Effector memory CD8-positive, alpha-beta T cell (primary cell): ENCODE measurements at regions not wholly inside any gene's neighbourhood (a gene's known extent, or its start where the extent isn't known, plus 50 kb on each side); places are given as distances from the start of the nearest gene placed in this dataset.
"Not testable (repeated sequence)": the region's sequence is repeated elsewhere in the genome, so short reads cannot be mapped to it uniquely, and the experiment has no call there.

Experiments
- ATAC-seq: fragments of 150-1000 bp; cut with Tn5 transposase; replicated peaks from 2 replicates; pipeline ENCODE4 v1.10.0; 2021; ENCODE audit warnings: mild to moderate bottlenecking, moderate library complexity
- DNase-seq, 3 experiments: peaks; one replicate each; pipeline ENCODE4 v3.0.0; 2021
- H3K27ac Mint-ChIP-seq, 2 donors: one replicate each; pipeline ENCODE4 v1.8.0; 2022; ENCODE audit warnings: mild to moderate bottlenecking in 2 of 2, mixed read lengths in 2 of 2, moderate library complexity in 2 of 2
- H3K27me3 Mint-ChIP-seq, 2 donors: one replicate each; pipeline ENCODE4 v1.8.0; 2022; ENCODE audit warnings: mixed read lengths in 2 of 2
- H3K36me3 Mint-ChIP-seq: one replicate; pipeline ENCODE4 v1.8.0; 2022; ENCODE audit warnings: mild to moderate bottlenecking, moderate library complexity, mixed read lengths; ENCODE audit not compliant: insufficient read depth
- H3K4me1 Mint-ChIP-seq, 2 donors: one replicate each; pipeline ENCODE4 v1.8.0; 2022; ENCODE audit warnings: low read depth in 2 of 2, mixed read lengths in 2 of 2
- H3K4me3 Mint-ChIP-seq, 2 donors: one replicate each; pipeline ENCODE4 v1.8.0; 2022; ENCODE audit warnings: mild to moderate bottlenecking in 2 of 2, mixed read lengths in 2 of 2, moderate library complexity in 2 of 2
- H3K9me3 Mint-ChIP-seq, 2 donors: one replicate each; pipeline ENCODE4 v1.8.0; 2022; ENCODE audit warnings: mixed read lengths in 2 of 2

- H3K4me3 Mint-ChIP-seq, result no peak overlapping the region
- no peak overlapping the region for H3K27ac Mint-ChIP-seq
- no peaks in the 10 kb centered on the region for H3K27me3 Mint-ChIP-seq
- ATAC-seq (no peak), DNase-seq (no peak)
- no peaks in the 10 kb centered on the region for H3K36me3 Mint-ChIP-seq
- H3K9me3 Mint-ChIP-seq, result no peaks in the 10 kb centered on the region
- H3K4me1 Mint-ChIP-seq, result no peaks in the 10 kb centered on the region
These were observed 1316.0 kb upstream of the GJE1 start for GRCh38 chr6:140816681-140817080.

DNA sequence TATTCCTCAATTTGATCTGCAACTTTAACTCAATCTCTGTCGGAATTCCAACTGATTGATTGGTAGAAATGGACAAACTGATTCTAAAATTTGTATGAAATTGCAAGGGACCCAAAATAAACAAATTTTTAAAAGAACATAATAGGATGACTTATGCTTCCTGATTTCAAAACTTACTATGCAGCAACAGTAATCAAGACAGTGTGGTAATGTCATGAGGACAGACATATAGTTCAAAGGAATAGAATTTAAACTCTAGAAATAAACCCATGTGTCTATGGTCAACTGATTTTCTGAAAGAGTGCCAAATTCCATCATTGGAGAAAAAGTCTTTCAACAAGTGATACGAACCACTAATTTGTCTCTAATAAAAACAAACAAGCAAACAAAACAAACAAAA is 1320.1 kb upstream of the GJE1 start:
- Mint-ChIP-seq H3K27ac (no peak overlapping the region), H3K36me3 (no peaks in the 10 kb centered on the region), H3K4me1 (peaks cover 0 to 11% of the 10 kb centered on the region in 2 donors), H3K27me3 (no peaks in the 10 kb centered on the region), H3K9me3 (no peaks in the 10 kb centered on the region), H3K4me3 (no peak overlapping the region)
- ATAC-seq (no peak), DNase-seq (no peak)

- Mint-ChIP-seq H3K27me3 (no peaks in the 10 kb centered on the region), H3K27ac (no peak overlapping the region), H3K9me3 (no peaks in the 10 kb centered on the region), H3K4me1 (peaks cover 0 to 11% of the 10 kb centered on the region in 2 donors), H3K4me3 (no peak overlapping the region), H3K36me3 (no peaks in the 10 kb centered on the region)
- DNase-seq (no peak), ATAC-seq (no peak)
These were observed 1321.1 kb upstream of the GJE1 start for GRCh38 chr6:140811642-140812041.

GRCh38 chr6:140809694-140810101 is 1323.0 kb upstream of the GJE1 start:
- Mint-ChIP-seq H3K27ac (no peak overlapping the region), H3K4me3 (peak overlapping the region in 1 of 2 donors; percentile 27), H3K9me3 (no peaks in the 10 kb centered on the region), H3K4me1 (peaks cover 0 to 11% of the 10 kb centered on the region in 2 donors), H3K36me3 (no peaks in the 10 kb centered on the region), H3K27me3 (no peaks in the 10 kb centered on the region)
- ATAC-seq, result peak; percentile 90
- DNase-seq, result no peak

GRCh38 chr6:140806431-140806830 is 1326.3 kb upstream of the GJE1 start:
- H3K27ac Mint-ChIP-seq, result no peak overlapping the region

DNA sequence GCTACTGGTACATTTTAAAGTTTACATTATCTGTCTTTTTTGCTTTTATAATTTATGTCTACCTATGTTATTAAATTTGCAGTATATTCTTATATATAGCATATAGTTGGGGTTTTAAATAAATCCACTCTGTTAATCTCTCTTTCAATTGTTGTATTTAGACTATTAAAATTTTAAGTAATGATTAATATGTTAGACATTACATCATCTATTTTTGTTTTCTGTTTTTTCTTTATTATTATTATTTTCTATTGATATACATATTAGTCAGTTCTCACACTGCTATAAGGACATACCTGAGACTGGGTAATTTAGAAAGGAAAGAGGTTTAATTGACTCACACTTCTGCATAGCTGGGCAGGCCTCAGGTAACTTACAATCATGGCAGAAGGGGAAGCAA is 1338.2 kb upstream of the GJE1 start:
- Mint-ChIP-seq H3K4me3 (no peak overlapping the region), H3K9me3 (no peaks in the 10 kb centered on the region), H3K27ac (no peak overlapping the region), H3K27me3 (no peaks in the 10 kb centered on the region), H3K36me3 (no peaks in the 10 kb centered on the region), H3K4me1 (no peaks in the 10 kb centered on the region)
- no peak for DNase-seq
- ATAC-seq, result no peak

More at GRCh38 chr6:140806431-140806830, 1326.3 kb upstream of the GJE1 start:
- DNase-seq (no peak), ATAC-seq (no peak)
- H3K4me1 Mint-ChIP-seq, result peaks cover 0 to 11% of the 10 kb centered on the region in 2 donors
- no peaks in the 10 kb centered on the region for H3K9me3 Mint-ChIP-seq
- H3K4me3 Mint-ChIP-seq, result no peak overlapping the region
- H3K27me3 Mint-ChIP-seq, result no peaks in the 10 kb centered on the region
- no peaks in the 10 kb centered on the region for H3K36me3 Mint-ChIP-seq

DNA sequence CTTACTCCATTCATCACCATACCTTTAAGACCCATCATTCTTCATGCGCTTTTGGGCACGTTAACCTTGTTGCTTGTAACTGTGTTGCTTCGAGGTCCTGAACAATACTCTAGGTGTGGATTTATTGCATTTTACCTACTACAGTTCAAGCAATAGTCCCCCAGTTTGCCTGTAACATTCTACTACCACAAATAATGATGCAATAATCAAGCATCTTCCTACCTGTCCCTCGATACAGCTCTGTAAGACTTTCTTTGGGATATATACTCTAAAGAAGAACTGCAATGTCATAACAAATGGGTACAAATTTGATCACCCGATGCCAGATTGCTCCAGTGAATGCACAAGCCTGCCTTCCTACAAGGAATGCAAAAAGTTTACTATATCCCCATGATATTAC is 1342.6 kb upstream of the GJE1 start:
- Mint-ChIP-seq H3K27ac (no peak overlapping the region), H3K36me3 (no peaks in the 10 kb centered on the region), H3K27me3 (no peaks in the 10 kb centered on the region), H3K4me1 (no peaks in the 10 kb centered on the region), H3K9me3 (no peaks in the 10 kb centered on the region), H3K4me3 (no peak overlapping the region)
- no peak for DNase-seq
- ATAC-seq, result no peak

GRCh38 chr6:140789466-140789865 is 1343.3 kb upstream of the GJE1 start:
- Mint-ChIP-seq H3K27me3 (no peaks in the 10 kb centered on the region), H3K9me3 (no peaks in the 10 kb centered on the region), H3K27ac (no peak overlapping the region), H3K4me1 (no peaks in the 10 kb centered on the region), H3K4me3 (no peak overlapping the region), H3K36me3 (no peaks in the 10 kb centered on the region)
- ATAC-seq (no peak), DNase-seq (no peak)

- no peak for DNase-seq
- no peak overlapping the region for H3K4me3 Mint-ChIP-seq
- no peak for ATAC-seq
- H3K27ac Mint-ChIP-seq, result no peak overlapping the region
- no peaks in the 10 kb centered on the region for H3K4me1 Mint-ChIP-seq
- no peaks in the 10 kb centered on the region for H3K27me3 Mint-ChIP-seq
- H3K36me3 Mint-ChIP-seq, result no peaks in the 10 kb centered on the region
- H3K9me3 Mint-ChIP-seq, result no peaks in the 10 kb centered on the region
These were observed 1346.8 kb upstream of the GJE1 start for GRCh38 chr6:140785926-140786325.

GRCh38 chr6:140784573-140784972 is 1348.2 kb upstream of the GJE1 start:
- H3K36me3 Mint-ChIP-seq, result no peaks in the 10 kb centered on the region
- no peak for DNase-seq
- ATAC-seq, result no peak

DNA sequence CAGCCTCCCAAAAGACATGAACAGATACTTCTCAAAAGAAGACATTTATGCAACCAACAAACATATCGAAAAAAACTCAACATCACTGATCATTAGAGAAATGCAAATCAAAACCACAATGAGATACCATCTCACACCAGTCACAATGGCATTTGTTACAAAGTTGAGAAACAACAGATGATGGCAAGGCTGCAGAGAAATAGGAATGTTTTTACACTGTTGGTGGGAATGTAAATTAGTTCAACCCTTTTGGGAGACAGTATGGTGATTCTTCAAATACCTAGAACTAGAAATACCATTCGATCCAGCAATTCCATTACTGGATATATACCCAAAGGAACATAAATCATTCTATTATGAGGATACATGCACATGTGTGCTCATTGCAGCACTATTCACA is 1349.2 kb upstream of the GJE1 start:
- not testable (repeated sequence) for H3K4me1 Mint-ChIP-seq, H3K9me3 Mint-ChIP-seq, ATAC-seq, H3K36me3 Mint-ChIP-seq, H3K4me3 Mint-ChIP-seq, H3K27me3 Mint-ChIP-seq, H3K27ac Mint-ChIP-seq, DNase-seq

More at GRCh38 chr6:140784573-140784972, 1348.2 kb upstream of the GJE1 start:
- Mint-ChIP-seq H3K4me1 (no peaks in the 10 kb centered on the region), H3K27me3 (no peaks in the 10 kb centered on the region), H3K4me3 (no peak overlapping the region), H3K9me3 (no peaks in the 10 kb centered on the region), H3K27ac (no peak overlapping the region)

DNA sequence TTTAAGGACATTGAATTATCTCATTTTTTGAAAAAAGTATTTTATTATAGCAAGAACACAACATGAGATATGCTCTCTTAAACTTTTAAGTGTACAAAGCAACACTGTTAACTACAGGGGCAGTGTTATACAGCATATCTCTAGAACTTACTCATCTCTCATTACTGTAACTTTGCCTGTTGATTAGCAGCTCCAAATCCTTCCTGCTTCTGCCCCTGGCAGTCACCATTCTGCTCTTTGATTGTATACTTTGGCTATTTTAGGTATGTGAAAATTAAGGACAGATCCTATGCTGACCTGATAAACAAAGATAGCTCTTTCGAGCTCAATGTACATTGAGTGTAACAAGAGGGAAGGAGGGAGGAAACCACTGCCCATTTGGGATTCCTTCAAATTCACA is 1349.8 kb upstream of the GJE1 start:
- no peaks in the 10 kb centered on the region for H3K9me3 Mint-ChIP-seq
- H3K4me1 Mint-ChIP-seq, result no peaks in the 10 kb centered on the region
- H3K27ac Mint-ChIP-seq, result no peak overlapping the region
- H3K27me3 Mint-ChIP-seq, result no peaks in the 10 kb centered on the region
- ATAC-seq (no peak), DNase-seq (no peak)
- H3K36me3 Mint-ChIP-seq, result no peaks in the 10 kb centered on the region
- H3K4me3 Mint-ChIP-seq, result no peak overlapping the region

DNA sequence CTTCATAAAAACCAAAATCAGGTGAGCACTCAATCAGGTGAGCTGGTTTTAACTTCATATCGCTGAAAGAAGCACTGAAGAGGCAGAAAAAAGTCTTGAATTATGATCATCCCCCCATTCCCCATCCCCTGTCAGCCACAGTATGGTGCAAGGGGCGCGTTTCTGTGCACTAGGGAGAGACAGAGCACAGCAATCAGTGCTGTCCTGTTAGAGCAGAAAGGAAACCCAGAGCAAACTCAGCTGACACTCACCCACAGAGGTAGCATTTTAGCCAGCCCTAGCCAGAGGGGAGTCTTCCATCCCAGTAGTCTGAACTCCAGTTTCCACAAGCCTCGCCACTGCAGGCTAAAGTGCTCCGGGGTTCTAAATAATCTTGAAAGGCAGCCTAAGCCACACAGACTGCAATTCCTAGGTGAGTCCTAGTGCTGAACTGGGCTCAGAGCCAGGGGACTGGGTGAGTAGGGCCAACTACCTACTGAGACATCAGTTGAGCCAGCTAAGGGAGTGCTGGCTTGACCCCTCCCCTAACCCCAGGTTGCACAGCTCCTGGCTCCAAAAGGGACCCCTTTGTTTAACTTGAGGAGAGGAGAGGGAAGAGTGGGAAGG is 1352.6 kb upstream of the GJE1 start:
- ATAC-seq, result no peak
- H3K27me3 Mint-ChIP-seq, result no peaks in the 10 kb centered on the region

DNA sequence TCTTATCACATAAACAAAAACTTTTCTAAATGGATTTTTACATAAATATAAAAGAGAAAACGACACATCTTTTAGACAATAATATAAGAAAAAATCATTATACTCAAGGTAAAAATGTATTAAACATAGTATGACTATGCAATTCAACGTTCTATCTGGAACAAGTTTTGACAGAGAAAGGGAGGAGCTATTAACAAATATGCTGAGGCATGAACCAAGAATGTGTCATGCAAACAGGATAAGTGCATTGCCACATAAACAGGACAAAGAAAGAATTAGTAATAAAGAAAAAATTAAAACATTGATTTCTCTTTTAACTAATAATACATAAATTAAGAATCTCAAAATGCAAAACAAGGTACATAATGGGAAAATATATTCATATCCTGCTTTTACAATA is 1353.4 kb upstream of the GJE1 start:
- H3K9me3 Mint-ChIP-seq, result no peaks in the 10 kb centered on the region
- peaks cover 0 to 2% of the 10 kb centered on the region in 2 donors for H3K4me1 Mint-ChIP-seq
- H3K36me3 Mint-ChIP-seq, result no peaks in the 10 kb centered on the region
- H3K27me3 Mint-ChIP-seq, result no peaks in the 10 kb centered on the region
- H3K27ac Mint-ChIP-seq, result no peak overlapping the region
- no peak for ATAC-seq
- no peak overlapping the region for H3K4me3 Mint-ChIP-seq
- DNase-seq, result no peak

More for the DNA sequence above, 1352.6 kb upstream of the GJE1 start:
- no peak for DNase-seq
- Mint-ChIP-seq H3K27ac (no peak overlapping the region), H3K4me1 (peaks cover 0 to 1% of the 10 kb centered on the region in 2 donors), H3K36me3 (no peaks in the 10 kb centered on the region), H3K4me3 (no peak overlapping the region), H3K9me3 (no peaks in the 10 kb centered on the region)

- Mint-ChIP-seq H3K4me1 (peaks cover 0 to 3% of the 10 kb centered on the region in 2 donors), H3K27ac (no peak overlapping the region), H3K9me3 (no peaks in the 10 kb centered on the region), H3K27me3 (no peaks in the 10 kb centered on the region), H3K4me3 (no peak overlapping the region), H3K36me3 (no peaks in the 10 kb centered on the region)
- ATAC-seq, result no peak
- no peak for DNase-seq
These were observed 1354.9 kb upstream of the GJE1 start for GRCh38 chr6:140777780-140778179.
